DOHH2 (cell line): ENCODE measurements at regions not wholly inside any gene's neighbourhood (a gene's known extent, or its start where the extent isn't known, plus 50 kb on each side); places are given as distances from the start of the nearest gene placed in this dataset.

Source experiments
- H3F3A ChIP-seq: fragments of 200-600 bp; sonication (generic), shearing (Covaris generic); 2 replicates; pipeline ENCODE4 v1.6.0; 2016; ENCODE audit warnings: antibody characterized with exemption, mild to moderate bottlenecking; ENCODE audit not compliant: control insufficient read depth, insufficient read depth
- H3K27ac ChIP-seq: fragments of 200-600 bp; sonication (generic); 2 replicates; pipeline ENCODE4 v1.5.1; 2014; ENCODE audit warnings: low read depth, mild to moderate bottlenecking, low read length, moderate library complexity
- H3K27me3 ChIP-seq: fragments of 200-600 bp; sonication (generic); 2 replicates; pipeline ENCODE4 v1.6.1; 2014; ENCODE audit warnings: mild to moderate bottlenecking, low read length, mixed read lengths; ENCODE audit not compliant: control insufficient read depth
- H3K36me3 ChIP-seq: fragments of 200-600 bp; sonication (generic); 2 replicates; pipeline ENCODE4 v1.6.1; 2014; ENCODE audit warnings: mild to moderate bottlenecking, low read length, moderate library complexity, mixed read lengths; ENCODE audit not compliant: control insufficient read depth
- H3K4me1 ChIP-seq: fragments of 200-600 bp; sonication (generic); 2 replicates; pipeline ENCODE4 v1.6.1; 2014; ENCODE audit warnings: mild to moderate bottlenecking, low read length, mixed read lengths; ENCODE audit not compliant: control insufficient read depth
- H3K4me2 ChIP-seq: fragments of 200-600 bp; sonication (generic); 2 replicates; pipeline ENCODE4 v1.6.0; 2014; ENCODE audit warnings: mild to moderate bottlenecking, low read length, moderate library complexity
- H3K4me3 ChIP-seq: fragments of 200-600 bp; sonication (generic); 2 replicates; pipeline ENCODE4 v1.5.1; 2014; ENCODE audit warnings: mild to moderate bottlenecking, low read length, mixed read lengths
- H3K79me2 ChIP-seq: fragments of 200-600 bp; sonication (generic); 2 replicates; pipeline ENCODE4 v1.6.1; 2014; ENCODE audit warnings: mild to moderate bottlenecking, low read length, mixed read lengths; ENCODE audit not compliant: control insufficient read depth
- H3K9me2 ChIP-seq: fragments of 200-600 bp; sonication (generic); replicated peaks from 2 replicates; pipeline ENCODE4 v1.6.1; 2014; ENCODE audit warnings: mild to moderate bottlenecking, low read length, mixed read lengths; ENCODE audit not compliant: control insufficient read depth
- H3K9me3 ChIP-seq: fragments of 200-600 bp; sonication (generic); 2 replicates; pipeline ENCODE4 v1.6.1; 2014; ENCODE audit warnings: antibody characterized with exemption, low read length, mixed read lengths; ENCODE audit not compliant: control insufficient read depth, insufficient read depth
- H4K20me1 ChIP-seq: fragments of 200-600 bp; sonication (generic); 2 replicates; pipeline ENCODE4 v1.6.0; 2014; ENCODE audit warnings: low read depth, mild to moderate bottlenecking, antibody characterized with exemption, low read length, moderate library complexity; ENCODE audit not compliant: control insufficient read depth, insufficient read depth
- EZH2phosphoT487 ChIP-seq: fragments of 200-600 bp; sonication (generic); IDR thresholded peaks from 2 replicates; pipeline ENCODE4 v1.6.1; 2017; ENCODE audit warnings: borderline replicate concordance, mild to moderate bottlenecking, antibody characterized with exemption, low read length, moderate library complexity, mixed read lengths
- TF ChIP-seq, protein P1 (sequence below): fragments of 200-600 bp; sonication (generic); IDR thresholded peaks from one replicate; pipeline ENCODE4 v1.5.1; 2014; ENCODE audit warnings: antibody characterized with exemption, mild to moderate bottlenecking, low read depth, low read length; ENCODE audit not compliant: poor library complexity, severe bottlenecking

GRCh38 chr19:28581468-28581770, 631.5 kb downstream of the UQCRFS1 start:
- Histone ChIP-seq H3K4me2 (no peak overlapping the region), H3K27ac (no peak overlapping the region)
- TF ChIP-seq, protein P1, sequence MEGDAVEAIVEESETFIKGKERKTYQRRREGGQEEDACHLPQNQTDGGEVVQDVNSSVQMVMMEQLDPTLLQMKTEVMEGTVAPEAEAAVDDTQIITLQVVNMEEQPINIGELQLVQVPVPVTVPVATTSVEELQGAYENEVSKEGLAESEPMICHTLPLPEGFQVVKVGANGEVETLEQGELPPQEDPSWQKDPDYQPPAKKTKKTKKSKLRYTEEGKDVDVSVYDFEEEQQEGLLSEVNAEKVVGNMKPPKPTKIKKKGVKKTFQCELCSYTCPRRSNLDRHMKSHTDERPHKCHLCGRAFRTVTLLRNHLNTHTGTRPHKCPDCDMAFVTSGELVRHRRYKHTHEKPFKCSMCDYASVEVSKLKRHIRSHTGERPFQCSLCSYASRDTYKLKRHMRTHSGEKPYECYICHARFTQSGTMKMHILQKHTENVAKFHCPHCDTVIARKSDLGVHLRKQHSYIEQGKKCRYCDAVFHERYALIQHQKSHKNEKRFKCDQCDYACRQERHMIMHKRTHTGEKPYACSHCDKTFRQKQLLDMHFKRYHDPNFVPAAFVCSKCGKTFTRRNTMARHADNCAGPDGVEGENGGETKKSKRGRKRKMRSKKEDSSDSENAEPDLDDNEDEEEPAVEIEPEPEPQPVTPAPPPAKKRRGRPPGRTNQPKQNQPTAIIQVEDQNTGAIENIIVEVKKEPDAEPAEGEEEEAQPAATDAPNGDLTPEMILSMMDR = no peak
- no peak for TF ChIP-seq EZH2phosphoT487

GRCh38 chr19:28578786-28579505, 634.0 kb downstream of the UQCRFS1 start:
- Histone ChIP-seq H3K79me2 (no peaks in the 10 kb centered on the region), H3K4me1 (no peaks in the 10 kb centered on the region), H3K27ac (no peak overlapping the region), H3K9me2 (no peaks in the 10 kb centered on the region), H4K20me1 (no peaks in the 10 kb centered on the region), H3K4me2 (no peak overlapping the region), H3K4me3 (no peak overlapping the region), H3K27me3 (no peaks in the 10 kb centered on the region), H3F3A (no peaks in the 10 kb centered on the region), H3K36me3 (no peaks in the 10 kb centered on the region), H3K9me3 (no peaks in the 10 kb centered on the region)
- TF ChIP-seq EZH2phosphoT487 = no peak
- TF ChIP-seq, protein P1 = no peak

More at GRCh38 chr19:28581468-28581770, 631.5 kb downstream of the UQCRFS1 start:
- no peaks in the 10 kb centered on the region for H3K9me3 ChIP-seq
- no peak overlapping the region for H3K4me3 ChIP-seq
- no peaks in the 10 kb centered on the region for H4K20me1 ChIP-seq
- H3K4me1 ChIP-seq = no peaks in the 10 kb centered on the region
- H3K27me3 ChIP-seq = no peaks in the 10 kb centered on the region
- no peaks in the 10 kb centered on the region for H3K9me2 ChIP-seq
- no peaks in the 10 kb centered on the region for H3K36me3 ChIP-seq
- H3F3A ChIP-seq = no peaks in the 10 kb centered on the region
- H3K79me2 ChIP-seq = no peaks in the 10 kb centered on the region

DNA sequence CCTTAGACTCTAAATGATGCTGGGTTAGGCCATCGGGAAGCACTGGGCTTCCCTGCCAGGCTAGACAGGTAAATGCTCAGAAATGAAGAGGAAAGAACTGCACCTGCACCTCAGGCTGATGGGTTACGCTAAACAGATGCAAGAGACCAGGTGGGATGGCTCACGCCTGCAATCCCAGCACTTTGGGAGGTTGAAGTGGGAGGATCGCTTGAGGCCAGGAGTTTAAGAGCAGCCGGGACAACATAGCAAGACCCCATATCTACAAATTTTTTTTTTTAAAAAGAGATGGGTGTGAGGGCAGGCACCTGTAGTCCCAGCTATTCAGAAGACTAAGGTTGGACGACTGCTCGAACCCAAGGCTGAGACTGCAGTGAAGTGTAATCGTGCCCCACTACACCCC, 634.7 kb downstream of the UQCRFS1 start:
- no peaks in the 10 kb centered on the region for H3F3A ChIP-seq
- TF ChIP-seq EZH2phosphoT487 = no peak
- TF ChIP-seq, protein P1 = no peak

More for the DNA sequence above, 634.7 kb downstream of the UQCRFS1 start:
- Histone ChIP-seq H4K20me1 (no peaks in the 10 kb centered on the region), H3K4me3 (no peak overlapping the region), H3K27ac (no peak overlapping the region), H3K4me2 (no peak overlapping the region), H3K27me3 (no peaks in the 10 kb centered on the region), H3K4me1 (no peaks in the 10 kb centered on the region), H3K9me3 (no peaks in the 10 kb centered on the region), H3K36me3 (no peaks in the 10 kb centered on the region), H3K9me2 (no peaks in the 10 kb centered on the region), H3K79me2 (no peaks in the 10 kb centered on the region)
